GM19328 (cell line): ENCODE measurements at regions not wholly inside any gene's neighbourhood (a gene's known extent, or its start where the extent isn't known, plus 50 kb on each side); places are given as distances from the start of the nearest gene placed in this dataset.
"Not testable (repeated sequence)": the region's sequence is repeated elsewhere in the genome, so short reads cannot be mapped to it uniquely, and the experiment has no call there.

Experiments used
- ATAC-seq: cut with Tn5 transposase; IDR thresholded peaks from one replicate; pipeline ENCODE4 v1.9.1; 2021; ENCODE audit warnings: mild to moderate bottlenecking, moderate library complexity; ENCODE audit not compliant: unreplicated experiment

DNA sequence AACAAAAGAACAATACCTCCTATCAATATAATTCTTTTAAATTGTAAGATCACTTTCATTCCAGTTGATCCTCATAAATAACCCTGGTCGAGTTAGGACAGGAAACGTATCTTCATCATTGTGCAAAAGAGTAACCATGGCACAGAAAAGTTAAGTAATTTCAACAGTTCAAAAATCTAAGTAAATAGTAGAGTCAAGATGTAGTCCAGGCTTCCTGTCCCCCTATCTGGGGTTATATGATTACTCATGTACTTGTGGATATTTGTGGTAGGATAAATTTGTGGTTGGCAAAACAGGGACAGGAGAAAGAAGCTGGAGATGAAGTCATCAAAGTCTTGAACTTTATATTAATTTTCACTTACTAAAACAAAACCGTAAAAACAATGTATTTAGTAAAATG is 772.6 kb downstream of the TSN start:
- no peak for ATAC-seq

DNA sequence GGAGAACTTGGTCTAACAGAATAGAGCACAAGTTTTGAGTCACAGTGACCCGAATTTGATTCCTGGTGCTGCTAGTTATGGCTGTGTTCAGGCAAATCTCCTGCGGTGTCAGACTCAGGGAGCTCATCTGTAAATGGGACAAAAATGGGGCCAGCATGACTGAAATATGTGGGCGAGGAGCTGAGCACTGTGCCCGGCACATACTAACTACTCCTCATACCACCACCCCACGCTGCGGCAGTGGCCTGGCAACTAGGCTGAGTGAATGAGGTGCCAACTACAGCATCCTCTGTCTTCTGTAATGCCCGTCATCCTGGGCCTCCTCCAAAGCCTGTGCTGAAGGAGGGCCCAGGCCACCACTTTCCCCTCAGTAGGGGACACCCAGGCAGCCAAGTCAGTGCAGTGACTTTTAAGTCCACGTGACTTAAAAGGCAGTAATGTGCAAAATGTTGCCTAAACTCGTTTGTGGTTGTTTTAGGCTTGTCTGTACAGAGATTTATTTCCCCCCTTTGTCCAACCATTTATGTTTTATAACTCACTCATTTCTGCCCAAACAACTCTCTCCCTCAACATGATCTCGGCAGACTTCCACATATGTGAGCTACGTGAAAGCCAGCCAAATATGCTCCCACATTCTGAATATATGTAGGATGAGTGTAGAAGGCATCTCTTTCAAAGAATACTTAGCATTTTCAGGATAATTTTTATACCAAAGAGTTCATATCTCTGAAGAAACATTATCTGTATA is 773.7 kb downstream of the TSN start:
- no peak for ATAC-seq

- no peak for ATAC-seq
These were observed 775.4 kb downstream of the TSN start for GRCh38 chr2:122530814-122531213.

DNA sequence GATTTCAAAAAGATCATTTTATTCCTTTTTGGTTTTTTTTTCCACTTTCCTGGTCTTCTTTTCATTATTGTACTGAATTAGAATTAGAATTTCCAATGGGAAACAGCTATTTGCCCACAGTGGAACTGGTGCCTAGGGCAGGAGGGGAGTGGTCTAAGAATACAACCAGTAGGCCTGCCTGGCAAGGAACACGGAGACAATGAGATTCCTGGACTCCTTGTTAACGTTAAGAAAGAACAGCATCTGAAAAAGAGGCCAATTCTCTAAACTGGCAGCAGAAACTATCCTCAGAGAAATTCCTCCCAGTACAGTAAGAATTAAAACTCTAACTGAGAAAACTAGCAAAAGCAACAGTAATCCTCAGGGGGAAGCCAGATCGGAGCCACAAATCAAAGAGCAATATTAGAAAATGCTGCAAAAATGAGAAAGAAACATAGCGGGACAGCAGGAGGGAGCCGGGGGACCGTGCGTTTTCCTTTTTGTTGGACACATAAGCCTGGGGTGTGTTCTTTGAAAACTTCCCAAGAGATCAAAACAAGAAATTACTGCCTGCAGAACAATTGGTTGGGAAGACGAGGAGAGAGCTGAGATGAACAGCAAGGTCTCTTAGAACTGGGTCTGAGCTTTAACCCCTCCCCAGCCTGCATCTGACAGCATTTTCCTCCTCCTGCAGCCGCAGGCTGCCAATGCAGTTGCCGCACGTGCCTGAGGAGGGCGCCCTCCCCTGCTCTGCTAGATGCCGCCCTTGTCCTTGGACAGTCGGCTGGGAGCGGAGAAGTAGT is 776.0 kb downstream of the TSN start:
- no peak for ATAC-seq

DNA sequence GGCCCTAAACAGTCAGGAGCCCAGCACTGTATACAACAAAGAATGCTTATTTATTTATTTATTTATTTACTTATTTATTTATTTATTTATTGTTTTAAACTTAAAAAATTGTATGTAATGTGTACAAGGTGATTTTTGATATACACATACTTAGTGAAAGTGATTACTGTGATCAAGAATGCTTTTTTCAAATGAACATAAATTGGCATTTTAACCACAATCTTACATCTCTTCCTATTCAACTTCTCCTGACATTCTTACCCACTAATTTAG is 776.6 kb downstream of the TSN start:
- ATAC-seq = no peak

- ATAC-seq = no peak
These were observed 777.0 kb downstream of the TSN start for GRCh38 chr2:122532481-122532880.

DNA sequence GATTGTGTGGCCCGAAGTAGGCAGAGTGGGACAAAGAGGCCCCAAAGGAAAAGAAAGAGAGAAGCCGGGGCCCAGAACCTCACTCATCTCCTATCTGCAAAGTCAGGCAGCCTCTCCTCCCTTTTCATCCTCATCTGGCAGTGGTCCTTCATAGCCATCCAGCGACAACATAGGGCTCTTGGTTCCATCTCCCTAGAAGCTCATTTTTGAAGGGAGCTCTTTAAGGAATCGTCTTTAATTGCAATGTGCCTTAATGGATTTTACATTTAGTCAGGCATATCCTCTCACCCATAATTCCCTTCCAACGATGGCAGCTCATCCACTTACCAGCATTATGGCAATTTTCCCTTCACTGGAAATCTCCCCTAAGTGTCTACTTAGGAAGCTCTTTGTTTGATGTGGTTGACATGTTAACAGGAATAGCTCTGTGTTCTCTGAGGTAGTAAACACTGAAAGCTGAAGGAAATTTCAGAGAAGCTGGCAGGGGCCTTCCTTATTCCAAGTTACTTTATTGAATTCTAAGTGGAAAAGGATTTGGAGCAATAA is 780.6 kb downstream of the TSN start:
- ATAC-seq = no peak

GRCh38 chr2:122539311-122539710 is 783.9 kb downstream of the TSN start:
- no peak for ATAC-seq

DNA sequence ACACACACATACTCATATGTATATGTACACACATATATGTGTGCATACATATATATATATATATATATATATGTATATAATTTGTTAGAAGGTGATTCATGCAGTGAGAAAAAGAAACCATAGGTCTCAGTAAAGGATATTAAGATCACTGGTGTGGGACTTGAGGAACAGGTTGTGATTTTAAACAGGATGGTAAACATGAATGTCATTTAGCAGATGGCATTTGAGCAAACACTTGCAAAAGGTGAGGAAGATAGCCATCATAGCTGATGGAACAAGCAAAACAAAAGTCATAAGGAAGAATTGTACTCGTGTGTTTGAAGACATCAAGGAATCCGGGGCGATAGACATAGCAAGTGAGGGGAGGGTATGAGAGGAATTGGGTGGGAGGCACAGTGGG is 784.5 kb downstream of the TSN start:
- ATAC-seq = no peak

DNA sequence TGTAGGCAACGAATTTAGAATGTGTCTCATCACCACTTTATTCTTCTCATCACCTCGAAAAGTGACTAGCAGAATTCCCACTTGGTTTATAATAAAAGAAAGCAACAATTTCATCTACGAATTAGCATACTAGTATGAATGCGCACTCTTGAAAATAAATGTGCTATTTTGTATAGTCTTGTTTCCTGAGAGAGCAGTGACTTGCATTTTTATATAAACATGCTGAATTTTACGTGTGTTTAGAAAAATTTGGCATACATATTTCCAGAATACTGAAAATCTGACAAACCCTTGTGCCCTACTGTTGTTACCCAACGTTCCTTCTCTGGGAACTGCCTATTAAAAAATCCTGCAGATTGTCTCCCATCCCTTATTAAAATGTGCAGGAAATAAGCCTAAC is 786.8 kb downstream of the TSN start:
- ATAC-seq = no peak

DNA sequence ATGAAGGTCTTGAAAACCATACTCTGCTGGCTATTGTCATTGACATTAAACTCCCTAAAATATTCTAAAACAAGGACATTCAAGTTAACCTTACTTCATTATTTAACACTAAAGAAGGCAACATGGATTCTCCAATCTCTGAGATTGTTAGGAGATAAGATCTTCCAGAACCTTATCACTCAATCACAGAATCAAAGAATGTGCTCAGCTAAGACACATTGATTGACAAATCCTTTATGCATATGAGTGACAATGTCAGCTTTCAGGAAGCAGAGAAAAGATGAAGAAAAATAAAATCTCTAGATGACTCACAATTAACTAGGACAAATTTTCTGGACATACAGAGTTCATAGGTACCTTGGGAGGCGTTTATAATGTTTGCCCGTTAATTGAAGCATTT is 787.2 kb downstream of the TSN start:
- ATAC-seq = no peak

DNA sequence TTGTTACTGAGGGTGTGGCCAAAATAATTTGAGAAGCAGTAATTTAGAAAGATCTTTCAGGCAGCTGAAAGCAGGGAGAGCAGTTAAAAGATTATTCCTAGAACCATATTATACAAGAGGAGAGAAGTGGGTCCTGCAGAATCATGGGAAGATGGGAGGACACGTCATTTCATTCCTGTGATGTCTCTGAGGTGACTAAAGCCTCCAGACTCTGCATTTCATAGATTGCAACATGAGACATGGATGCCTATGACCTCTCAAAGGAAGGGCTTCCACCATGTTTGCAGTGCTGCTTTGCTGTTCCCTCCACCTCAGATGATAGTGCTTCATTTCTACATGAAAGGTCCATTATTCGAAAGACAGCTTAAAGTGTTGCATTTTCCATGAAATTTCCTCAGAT is 788.4 kb downstream of the TSN start:
- no peak for ATAC-seq

GRCh38 chr2:122545821-122546220 is 790.4 kb downstream of the TSN start:
- no peak for ATAC-seq

- no peak for ATAC-seq
These were observed 807.3 kb downstream of the TSN start for GRCh38 chr2:122562775-122563174.

- ATAC-seq = no peak
These were observed 808.3 kb downstream of the TSN start for GRCh38 chr2:122563781-122564180.

GRCh38 chr2:122564843-122565242 is 809.4 kb downstream of the TSN start:
- ATAC-seq = no peak

DNA sequence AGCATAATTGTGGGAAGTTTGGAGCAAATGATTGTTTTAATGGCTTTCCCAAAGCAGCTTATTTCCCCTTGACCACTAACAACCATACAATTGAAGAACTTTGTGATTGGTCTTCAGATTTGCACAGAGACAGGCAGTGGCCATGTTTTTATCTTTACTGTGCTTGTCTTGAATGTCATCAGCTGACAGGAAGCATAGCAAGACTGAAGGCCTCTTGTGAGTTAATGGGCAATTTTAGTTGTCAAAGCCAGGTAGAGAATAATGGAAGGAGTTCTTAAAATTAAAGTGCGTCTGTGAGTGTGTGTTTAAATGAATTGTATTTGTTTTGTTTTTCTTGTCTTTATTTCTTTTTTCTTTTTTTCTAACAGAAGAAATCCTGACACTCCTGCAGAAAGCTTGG is 809.9 kb downstream of the TSN start:
- ATAC-seq = no peak

DNA sequence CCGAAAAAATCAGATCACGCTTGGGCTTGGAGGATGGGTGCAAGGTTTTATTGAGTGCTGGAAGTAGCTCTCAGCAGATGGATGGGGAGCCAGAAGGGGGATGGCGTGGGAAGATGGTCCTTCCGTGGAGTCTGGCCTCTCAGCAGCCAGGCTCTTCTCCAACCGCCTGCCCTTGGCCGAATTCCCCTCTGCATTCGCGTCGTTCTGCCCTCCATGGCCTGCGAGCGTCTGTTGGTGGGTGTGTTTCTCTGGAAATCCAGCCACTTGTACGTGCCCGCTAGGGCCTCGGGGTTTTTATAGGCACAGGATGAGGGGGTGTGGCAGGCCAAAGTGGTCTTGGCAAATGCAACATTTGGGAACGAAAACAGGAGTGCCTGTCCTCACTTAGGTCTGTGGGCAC is 815.2 kb downstream of the TSN start:
- no peak for ATAC-seq

DNA sequence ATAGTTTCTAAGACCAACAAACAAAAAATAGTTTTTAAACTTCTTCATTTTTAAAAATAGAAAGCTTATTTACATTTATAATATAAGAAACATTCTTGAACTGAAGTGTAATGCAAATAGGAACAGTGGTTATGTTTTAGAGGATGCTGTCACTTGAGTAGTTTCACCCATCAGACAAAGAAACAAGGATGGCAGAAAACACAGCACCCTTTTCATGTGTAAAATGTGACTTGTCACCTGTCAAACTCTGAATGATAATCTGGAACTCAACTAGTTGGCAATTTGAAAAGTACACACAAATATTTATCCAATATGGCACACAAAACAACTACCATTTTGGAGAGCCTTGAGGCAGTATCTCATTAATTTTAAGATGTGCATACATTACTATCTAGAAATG is 816.0 kb downstream of the TSN start:
- ATAC-seq = not testable (repeated sequence)

DNA sequence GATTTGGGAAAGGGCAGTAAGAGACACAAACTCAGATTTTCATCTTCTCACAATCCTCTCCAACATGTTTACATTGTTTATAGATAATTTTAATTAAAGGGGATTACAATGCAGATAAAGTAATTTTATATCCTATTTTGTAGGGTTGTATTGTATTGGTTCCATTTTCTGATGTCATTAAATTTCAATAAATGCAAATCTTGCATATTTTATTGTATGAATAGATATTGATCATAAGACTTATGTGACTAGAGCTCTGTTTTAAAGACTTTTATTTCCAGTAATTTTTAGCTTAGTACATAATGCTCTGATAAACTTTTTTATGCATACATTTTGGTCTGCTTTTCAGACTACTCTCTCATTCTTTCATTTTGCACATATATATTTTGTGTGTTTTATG is 819.6 kb downstream of the TSN start:
- no peak for ATAC-seq

DNA sequence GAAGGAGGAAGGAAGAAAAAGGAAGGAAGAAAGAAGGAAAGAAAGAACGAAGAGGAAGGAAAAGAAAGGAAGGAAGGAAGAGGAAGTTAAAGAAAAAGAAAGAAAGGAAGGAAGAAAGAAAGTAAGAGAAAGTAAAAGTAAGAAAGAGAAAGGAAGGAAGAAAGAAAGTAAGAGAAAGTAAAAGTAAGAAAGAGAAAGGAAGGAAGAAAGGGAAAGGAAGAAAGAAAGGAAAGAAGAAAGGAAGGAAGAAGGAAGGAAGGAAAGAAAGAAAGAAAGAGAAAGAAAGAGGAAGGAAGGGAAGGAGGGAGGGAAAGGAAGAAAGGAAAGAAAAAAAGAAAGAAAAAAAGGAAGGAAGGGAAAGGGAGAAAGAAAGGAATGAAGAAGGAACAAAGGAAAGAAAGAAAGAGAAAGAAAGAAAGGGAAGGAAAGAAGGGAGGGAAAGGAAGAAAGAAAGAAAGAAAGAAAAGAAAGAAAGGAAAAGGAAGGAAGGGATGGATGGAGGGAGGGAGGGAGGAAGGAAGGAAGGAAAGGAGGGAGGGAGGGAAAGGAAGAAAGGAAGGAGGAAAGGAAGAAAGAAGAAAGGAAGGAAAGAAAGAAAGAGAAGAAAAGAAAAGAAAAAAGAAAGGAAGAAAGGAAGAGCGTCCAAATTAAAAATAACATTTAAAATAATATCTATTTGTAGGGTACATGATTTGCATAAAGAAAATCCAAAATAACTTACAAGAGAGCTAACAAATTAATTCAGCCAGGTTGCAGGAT is 827.9 kb downstream of the TSN start:
- no peak for ATAC-seq

GRCh38 chr2:122590524-122590923 is 835.1 kb downstream of the TSN start:
- no peak for ATAC-seq
